NCI-H146 (cell line): ENCODE measurements at regions not wholly inside any gene's neighbourhood (a gene's known extent, or its start where the extent isn't known, plus 50 kb on each side); places are given as distances from the start of the nearest gene placed in this dataset.
"Not testable (repeated sequence)": the region's sequence is repeated elsewhere in the genome, so short reads cannot be mapped to it uniquely, and the experiment has no call there.

Source experiments
- DNase-seq: peaks from one replicate; lab custom pipeline; 2025; lab: John Stamatoyannopoulos, UW

DNA sequence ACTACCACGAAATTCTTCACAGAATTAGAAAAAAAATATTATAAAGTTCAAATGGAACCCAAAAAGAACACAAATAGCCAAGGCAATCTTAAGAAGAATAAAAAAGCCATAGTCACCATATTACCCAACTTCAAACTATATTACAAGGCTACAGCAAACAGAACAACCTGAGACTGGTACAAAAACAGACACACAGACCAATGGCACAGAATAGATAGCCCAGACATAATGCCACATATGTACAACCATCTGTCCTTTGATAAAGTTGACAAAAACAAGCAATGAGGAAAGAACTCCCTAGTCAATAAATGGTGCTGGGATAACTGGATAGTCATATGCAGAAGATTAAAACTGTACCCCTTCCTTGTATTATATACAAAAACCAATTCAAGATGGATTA, 808.5 kb upstream of the ZWINT start:
- no peak for DNase-seq

DNA sequence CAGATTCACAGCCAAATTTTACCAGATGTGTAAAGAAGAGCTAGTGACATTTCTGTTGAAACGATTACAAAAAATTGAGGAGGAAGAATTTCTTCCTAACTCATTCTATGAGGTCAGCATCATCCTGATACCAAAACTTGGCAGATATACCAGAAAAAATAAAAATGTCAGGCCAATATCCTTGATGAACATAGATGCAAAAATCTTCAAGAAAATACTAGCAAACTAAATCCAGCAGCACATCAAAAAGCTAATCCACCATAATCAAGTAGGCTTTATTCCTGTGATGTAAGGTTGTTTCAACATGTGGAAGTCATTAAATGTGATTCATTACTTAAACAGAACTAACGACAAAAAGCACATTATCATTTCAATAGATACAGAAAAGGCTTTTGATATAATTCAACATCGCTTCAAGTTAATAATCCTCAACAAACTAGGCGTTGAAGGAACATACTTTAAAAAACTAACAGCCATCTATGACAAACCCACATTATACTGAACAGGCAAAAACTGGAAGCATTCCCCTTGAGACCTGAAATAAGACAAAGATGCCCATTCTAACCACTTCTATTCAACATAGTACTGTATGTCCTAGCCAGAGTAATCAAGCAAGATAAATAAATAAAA, 807.7 kb upstream of the ZWINT start:
- no peak for DNase-seq

DNA sequence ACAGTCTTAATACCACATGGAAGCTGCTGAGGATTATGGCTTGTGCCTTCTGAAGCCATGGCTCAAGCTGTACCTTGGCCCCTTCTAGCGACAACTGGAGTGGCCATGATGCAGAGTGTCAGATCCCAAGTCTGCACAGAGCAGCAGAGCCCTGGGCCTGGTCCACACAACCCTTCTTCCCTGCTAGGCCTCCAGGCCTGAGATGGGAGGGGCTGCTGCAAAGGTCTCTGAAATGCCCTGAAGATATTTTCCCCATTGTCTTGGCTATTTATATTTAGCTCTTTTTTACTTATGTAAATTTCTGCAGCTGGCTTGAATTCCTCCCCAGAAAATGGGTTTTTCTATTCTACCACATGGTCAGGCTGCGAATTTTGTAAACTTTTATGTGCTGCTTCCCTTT, 804.6 kb upstream of the ZWINT start:
- DNase-seq = no peak

DNA sequence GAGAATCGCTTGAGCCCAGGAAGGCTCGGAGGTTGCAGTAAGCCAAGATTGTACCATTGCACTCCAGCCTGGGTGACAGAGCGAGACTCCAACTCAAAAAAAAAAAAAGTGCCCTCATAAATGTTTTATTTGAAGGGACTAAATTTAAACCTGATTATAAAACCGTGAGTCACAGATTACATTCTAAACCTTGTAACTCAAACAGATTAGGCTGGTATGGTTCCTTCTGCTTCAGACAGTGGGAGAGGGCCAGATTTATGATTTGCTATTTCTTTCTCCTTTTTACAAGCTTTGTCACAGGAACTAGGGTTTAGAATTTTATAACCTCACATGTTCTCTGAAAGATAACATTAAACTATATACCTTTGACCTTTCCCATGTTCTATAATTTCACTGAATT, 801.2 kb upstream of the ZWINT start:
- DNase-seq = no peak

DNA sequence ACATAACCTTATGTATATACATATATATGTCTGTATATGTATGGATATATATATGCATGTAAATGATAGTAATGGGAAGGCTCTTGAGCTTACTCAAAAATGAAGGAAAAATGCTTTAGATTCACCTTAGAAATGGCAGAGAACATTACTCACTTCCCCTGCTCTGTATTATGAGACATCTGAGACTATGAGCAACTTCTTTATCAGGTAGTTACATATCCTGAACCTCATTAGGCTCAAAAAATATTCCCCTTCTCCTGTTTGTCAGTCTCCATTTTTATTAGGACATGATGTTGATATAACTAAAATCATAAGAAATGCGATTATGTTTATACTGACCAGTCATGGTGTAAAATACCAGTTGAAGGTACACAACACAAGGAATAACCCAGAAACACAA, 800.1 kb upstream of the ZWINT start:
- DNase-seq = no peak

DNA sequence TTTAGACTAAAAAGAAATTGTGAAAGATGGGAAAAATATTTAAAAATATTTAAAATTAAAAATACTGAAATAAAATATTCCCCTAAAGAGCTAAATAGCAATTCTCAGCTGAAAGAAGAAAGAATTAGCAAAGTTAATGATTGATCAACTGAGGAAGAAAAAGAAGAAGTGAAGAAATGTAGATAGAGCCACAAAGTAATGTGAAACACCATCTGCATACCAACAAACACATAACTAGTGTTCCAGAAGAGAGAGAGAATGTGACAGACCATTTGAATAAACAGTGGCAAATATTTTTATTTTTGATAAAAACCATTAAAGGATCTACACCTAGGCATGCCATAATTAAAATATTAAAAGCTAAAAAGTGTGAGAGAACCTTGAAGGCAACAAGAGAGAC, 784.5 kb upstream of the ZWINT start:
- no peak for DNase-seq

DNA sequence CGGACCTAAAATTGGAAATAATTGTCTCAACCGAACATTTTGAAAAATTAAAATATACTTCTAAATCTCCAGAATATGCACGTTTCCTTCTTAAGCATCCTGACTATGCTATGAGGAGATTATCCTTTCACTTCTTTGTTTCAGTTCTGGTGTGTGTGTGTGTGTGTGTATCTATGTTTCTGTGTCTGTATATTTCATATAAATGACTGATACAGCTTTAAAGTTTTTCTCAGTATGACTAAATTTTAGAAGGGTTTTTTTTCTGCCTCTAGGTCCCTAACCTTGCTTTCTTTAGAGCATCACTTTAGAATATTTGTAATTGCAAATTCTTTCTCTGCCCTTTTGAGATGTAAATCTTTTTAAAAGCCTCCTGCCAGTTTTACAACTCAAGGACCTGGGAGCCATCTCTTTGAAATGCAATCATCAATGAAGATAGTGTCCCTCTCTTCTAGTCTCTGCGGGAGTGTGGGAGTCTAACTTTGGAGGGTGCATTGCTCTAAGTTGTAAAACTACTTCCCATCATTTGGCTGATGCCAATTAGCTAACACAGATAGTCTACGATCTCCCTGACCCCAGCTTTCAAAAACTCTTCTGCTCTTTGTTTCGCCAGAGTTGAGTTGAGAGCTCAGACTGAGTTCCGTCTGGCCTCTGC, 782.0 kb upstream of the ZWINT start:
- no peak for DNase-seq

DNA sequence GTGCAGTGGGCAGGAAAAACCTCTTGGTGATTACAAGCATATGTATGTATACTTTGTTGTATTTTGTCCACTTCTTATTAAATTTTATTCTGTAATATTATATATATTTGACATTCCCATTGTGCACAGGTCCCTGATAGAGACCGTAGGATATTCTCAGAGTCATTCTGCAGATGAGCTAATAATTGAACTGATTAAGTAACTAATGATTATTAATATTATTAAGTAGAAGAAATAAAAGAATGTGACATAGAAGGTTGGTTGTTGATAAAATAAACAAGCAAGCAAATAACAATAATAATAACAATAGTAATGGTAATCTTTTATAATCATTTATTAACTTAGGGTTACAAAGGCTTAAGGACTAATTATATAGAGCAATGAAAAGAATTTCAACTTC, 780.6 kb upstream of the ZWINT start:
- DNase-seq = no peak

DNA sequence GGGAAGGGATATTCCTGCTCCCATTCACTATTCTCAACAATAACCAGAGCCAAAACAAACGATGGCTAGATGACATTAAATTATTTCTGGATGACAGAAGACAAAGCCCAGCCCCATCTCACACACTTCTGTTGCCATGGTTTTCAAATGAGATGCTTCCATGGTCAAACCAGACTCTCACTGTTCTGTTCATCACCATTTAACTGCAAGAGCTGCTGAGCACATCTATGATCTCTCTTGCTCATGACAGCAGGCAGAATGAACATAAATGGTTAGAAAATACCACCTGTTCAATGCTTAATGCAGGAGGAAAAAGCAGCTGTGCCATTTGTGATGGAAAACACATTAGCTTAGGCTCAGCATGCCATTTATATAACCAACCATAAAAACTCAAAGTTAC, 758.6 kb upstream of the ZWINT start:
- DNase-seq = peak; percentile 4

DNA sequence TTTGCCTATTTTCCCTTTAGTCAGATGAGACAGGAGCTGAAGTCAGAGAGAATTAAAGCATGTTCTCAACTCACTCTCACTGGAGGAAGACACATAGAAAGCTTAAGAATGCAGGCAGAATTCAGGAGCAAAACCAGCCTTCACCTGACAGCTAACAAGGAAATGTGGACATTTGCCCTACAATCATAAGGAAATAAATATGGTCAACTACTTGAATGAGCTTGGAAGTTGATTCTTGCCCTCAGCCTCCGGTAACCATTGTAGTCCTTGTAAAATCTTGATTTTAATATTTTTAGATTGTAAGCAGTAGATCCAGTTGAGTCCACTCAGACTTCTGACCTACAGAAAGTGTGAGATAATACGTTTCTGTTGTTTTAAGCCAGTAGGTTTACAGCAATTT, 752.5 kb upstream of the ZWINT start:
- no peak for DNase-seq

DNA sequence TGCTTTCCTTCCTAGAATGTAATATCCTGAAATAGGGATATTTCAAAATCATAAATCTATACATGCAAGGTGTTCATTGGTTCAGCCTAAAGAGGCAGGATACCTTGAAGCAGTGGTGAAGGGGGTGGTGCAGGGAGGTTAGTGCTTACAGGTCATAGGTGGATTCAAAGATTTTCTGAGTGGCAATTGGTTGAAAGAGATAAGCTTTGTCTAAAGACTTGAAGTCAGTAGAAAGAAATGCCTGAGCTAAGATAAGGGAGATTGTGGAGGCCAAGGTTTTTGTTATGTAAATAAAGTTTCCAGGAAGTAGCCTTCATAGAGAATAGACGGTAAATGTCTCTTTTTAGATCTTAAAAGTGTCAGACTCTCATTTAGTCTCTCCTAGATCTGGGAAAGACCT, 741.2 kb upstream of the ZWINT start:
- DNase-seq = no peak

DNA sequence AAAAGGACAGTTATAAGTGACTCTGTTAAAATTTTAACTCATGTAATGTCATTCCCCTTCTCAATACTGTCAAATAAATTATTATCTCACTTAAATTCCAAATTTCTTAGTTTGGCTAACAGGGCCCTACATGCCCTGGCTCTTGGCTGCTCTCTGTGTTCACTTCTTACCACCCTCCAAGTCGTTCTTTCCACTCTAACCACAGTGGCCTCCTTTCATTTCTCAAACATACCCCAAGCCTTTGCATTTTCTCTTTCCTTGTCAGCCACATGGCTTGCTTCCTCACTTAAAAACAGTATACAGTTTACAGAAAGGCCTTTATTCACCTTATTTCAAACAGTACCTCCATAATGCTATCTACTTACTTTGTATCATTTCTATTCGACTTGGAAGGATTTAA, 737.1 kb upstream of the ZWINT start:
- DNase-seq = no peak

DNA sequence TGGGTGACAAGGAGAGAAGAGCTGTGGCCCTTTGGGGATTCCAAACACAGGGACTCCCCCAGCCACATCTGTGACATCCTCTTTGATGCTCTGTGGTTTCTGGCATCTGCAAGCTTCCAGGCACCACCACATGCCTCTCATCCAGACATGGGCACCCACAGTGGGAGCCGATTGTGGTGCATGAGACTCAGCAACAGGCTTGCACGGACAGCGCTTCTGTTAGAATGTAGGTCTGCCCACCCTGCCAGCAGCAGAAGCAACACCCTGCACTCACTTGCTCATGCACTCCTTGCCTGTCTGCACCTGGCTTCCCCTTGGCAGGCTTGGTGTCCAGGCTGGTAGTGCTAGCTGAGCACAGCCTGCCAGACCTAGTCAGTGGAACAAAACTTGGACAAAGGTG, 735.0 kb upstream of the ZWINT start:
- DNase-seq = no peak

DNA sequence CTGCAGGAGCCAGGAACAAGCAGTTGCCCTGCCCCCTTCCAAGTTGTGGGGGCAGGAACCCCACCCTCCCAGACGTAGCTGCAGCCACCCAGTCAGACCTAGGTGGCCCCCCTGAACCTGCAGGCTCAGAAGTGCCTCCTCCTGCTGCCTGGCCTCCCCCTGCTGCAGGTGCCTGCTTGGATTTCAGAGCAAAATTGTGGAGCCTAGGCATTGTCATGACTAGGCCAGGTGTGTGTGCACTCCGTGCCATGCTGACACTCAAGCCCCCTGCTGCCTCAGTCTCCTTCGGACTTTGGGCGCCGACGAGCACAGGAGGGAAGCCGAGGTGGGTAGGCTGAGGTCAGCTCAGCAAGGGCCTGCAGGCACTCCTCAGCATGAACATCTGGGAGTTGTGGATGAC, 733.9 kb upstream of the ZWINT start:
- no peak for DNase-seq

DNA sequence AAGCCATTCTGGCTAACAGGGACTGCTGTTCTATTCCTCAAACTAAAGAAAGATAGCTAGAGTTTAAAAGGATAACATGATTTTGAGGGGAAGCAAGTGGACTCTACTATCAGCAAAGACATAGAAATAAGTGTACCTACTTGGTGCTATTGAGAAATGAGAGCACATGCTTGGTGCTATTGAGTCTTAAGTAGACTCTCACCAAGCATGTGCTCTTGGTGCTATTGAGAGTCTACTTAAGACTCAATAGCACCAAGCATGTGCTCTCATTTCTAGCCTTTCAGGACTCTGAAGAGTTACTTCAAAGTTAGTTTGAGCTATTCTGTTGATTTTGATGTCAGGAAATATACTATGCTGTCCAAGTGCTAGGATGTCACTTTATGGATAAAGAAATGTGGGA, 733.0 kb upstream of the ZWINT start:
- no peak for DNase-seq

DNA sequence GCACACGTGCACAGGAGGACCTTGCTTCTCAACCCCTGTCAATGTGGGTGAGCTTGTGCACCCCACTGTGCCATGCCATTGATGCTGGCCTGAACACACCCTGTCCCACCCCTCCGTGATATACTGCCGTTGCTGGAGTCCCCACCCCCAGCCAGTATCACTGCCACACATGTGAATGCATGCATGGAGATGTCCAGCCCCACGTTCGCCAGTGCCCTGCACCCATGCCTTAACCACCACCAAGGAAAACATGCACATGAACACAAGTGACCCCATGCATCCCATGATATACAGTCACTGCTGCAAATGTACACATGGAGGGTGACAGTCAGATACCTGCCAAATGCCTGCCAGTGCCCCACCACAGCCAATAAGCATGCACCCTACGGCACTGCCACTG, 692.5 kb upstream of the ZWINT start:
- DNase-seq = no peak

DNA sequence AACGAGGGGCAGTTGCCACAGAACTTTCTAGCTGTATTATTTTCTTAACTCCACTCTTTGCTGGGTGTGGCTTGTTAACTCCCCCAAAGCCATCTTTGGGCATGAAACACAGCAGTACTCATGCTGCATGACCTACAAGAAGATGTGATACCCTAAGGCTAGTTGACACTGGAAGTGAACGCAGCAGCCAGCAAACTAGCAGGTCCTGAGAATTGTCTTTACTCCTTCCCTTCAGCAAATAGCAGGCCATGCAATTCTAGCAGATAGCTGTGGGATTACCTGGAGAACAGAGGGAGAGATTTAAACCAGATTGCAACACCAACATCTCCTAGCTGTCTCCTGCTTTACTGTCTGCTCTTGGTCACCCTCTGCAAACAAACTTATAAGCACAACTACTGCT, 688.0 kb upstream of the ZWINT start:
- no peak for DNase-seq

DNA sequence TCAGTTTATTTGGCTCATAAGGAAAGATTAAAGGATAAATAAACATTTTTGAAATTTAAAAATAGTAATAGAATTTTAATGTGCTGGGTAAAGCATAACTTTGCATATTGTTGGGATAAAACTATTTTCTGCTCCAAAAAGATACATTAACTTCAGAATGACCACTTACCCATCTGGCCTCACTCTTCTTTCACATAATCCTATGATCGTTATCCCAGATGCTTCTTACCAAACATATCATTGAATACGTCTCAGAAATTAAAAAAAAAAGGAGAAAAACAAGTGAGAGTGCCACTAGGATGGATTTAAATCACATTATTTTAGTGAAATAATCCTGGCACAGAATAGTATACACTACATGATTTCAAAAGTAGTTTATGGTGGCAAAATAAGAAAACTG, 677.5 kb upstream of the ZWINT start:
- DNase-seq = no peak

DNA sequence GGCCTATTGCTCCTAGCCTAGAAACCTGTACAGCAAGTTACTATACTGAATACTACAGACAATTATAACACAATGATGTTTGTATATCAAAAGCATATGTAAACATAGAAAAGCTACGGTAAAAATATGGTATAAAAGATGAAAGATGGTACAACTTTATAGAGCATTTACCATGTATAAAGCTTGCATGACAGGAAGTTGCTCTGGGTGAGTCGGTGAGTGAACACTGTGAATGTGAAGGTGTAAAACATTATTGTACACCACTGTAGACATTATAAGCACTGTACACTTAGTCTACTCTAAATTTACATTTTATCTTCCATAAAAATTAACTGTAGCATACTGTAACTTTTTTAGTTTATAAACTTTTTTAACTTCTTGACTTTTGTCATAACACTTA, 674.3 kb upstream of the ZWINT start:
- DNase-seq = no peak

DNA sequence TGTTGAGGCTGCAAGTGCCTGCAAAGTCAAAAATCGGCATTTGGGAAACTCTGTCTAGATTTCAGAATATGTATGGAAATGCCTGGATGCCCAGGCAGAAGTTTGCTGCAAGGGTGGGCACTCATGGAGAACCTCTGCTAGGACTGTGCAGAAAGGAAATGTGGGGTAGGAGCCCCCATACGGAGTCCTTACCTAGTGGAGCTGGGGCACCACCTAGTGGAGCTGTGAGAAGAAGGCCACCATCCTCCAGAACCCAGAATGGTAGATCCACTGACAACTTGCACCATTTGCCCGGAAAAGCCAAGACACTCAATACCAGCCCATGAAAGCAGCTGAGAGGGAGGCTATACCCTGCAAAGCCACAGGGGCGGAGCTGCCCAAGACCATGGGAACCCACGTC, 671.2 kb upstream of the ZWINT start:
- not testable (repeated sequence) for DNase-seq

DNA sequence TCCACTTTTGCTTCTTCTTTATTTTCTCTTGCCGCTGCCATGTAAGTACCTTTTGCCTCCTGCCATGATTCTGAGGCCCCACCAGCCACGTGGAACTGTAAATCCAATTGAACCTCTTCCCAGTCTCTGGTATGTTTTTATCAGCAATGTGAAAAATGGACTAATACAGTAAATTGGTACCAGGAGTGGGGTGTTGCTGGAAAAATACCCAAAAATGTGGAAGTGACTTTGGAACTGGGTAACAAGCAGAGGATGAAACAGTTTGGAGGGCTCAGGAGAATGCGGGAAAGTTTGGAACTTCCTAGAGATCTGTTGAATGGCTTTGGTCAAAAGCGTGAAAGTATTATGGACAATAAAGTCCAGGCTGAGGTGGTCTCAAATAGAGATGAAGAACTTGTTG, 670.3 kb upstream of the ZWINT start:
- DNase-seq = no peak

DNA sequence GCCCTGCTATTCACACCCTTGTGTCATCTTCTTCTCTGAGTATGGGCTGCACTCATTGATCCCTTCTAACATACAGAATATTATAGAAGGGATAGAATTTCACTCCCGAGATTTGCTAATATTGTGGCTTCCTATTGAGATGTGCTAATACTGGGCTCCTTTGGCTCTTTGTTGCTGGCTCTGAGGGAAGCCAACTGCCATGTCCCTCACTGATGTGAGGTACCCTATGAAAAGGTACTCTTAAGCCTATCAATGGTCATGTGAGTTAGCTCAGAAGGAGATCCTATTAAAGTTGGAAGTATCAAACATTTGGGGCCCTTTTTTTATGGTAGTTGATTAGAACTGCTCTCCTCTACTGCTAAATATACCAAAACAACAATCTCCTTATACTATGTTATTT, 665.2 kb upstream of the ZWINT start:
- no peak for DNase-seq

DNA sequence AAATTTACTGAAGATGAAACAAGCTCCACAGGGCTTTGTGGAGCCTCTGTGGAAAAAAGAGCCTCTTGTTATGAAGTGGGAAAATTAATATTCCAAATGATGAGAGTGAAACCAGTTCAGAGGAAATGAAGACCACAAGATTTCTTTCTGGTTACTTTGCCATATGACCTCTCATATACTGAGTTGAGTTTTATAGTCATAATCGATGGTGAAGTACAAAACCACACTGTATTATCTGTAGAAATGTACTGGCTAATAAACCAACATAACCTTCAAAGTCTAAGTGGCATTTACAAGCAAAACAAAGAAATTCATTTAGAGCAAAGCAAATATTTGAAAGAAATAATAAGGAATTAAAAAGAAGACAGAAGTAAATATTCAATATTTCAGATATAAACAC, 662.6 kb upstream of the ZWINT start:
- DNase-seq = no peak

DNA sequence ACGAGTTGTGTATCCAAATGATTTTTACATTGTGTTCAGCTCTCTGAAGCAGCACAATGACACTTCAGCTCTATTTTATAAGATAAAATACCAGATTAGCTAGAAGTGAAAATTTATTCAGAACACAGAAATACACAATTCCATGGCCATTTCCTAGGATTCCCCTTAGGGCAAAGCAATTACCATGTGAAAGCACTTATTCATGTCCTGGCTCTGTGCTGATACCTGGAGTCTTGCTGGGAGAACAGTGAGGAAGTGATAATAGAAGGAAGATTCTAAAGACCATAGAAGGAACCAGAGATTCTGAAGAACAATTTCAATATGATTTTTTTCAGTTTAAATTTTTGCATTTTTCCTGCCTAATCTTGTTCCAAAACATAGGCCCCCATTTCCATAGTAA, 657.4 kb upstream of the ZWINT start:
- peak; percentile 51 for DNase-seq
